HCT116 (cell line): ENCODE measurements at regions not wholly inside any gene's neighbourhood (a gene's known extent, or its start where the extent isn't known, plus 50 kb on each side); places are given as distances from the start of the nearest gene placed in this dataset.

ENCODE experiments used
- ATAC-seq: fragments of 200-7000 bp; cut with Tn5 transposase; 2 replicates; pipeline ENCODE4 v1.9.1; 2020; ENCODE audit warnings: mild to moderate bottlenecking, moderate library complexity
- BruUV-seq: library from RNA; stranded (reverse); fragments of 400-500 nt; replicated peaks from 2 replicates; lab custom pipeline; 2021; lab: Mats Ljungman, UMichigan
- CTCF ChIA-PET: fragments of 300-600 bp; sonication (Branson Sonifier 250); formaldehyde crosslinking; loops from one replicate; lab custom pipeline; 2021; ENCODE audit warnings: antibody characterized with exemption; lab: Charles Lee
- POLR2A ChIA-PET: fragments of 300-600, 350-600 bp; sonication (Branson Sonifier 250); formaldehyde crosslinking; loops from one replicate; lab custom pipeline; 2021; ENCODE audit warnings: antibody characterized with exemption; lab: Charles Lee
- RAD21 ChIA-PET, 2 experiments: fragments of 300-600 bp; sonication (Branson Sonifier 250); formaldehyde crosslinking; loops; one replicate each; lab custom pipeline; 2023; ENCODE audit warnings: low total read pairs in 2 of 2; ENCODE audit not compliant: uncharacterized antibody in 2 of 2, unreplicated experiment in 2 of 2, low non-redundant PET in 1 of 2; lab: Charles Lee
- DNase-seq: peaks from one replicate; pipeline ENCODE4 v3.0.0-alpha.2; 2010; ENCODE audit warnings: low read depth, low spot score
- H2AFZ ChIP-seq: fragments of 200-600 bp; shearing (Covaris generic), sonication (generic); 2 replicates; pipeline ENCODE4 v1.6.1; 2017; ENCODE audit warnings: low read depth, mixed run types, mixed read lengths, antibody characterized with exemption, low read length; ENCODE audit not compliant: poor library complexity, severe bottlenecking
- H3K27ac ChIP-seq: 2 replicates; pipeline ENCODE4 v1.5.1; 2012; ENCODE audit warnings: low read depth, low read length
- H3K27me3 ChIP-seq: fragments of 200-600 bp; sonication (generic); 2 replicates; pipeline ENCODE4 v1.6.1; 2016; ENCODE audit warnings: mixed run types, low read length, mixed read lengths; ENCODE audit not compliant: insufficient read depth
- H3K36me3 ChIP-seq, 2 experiments: fragments of 200-500 bp in 1 of 2; fragments of 200-600 bp in 1 of 2; sonication (Bioruptor generic) in 1 of 2; sonication (generic) in 1 of 2; 2 replicates each; pipeline versions ENCODE4 v1.5.1 to v1.6.1; 2014 to 2016; ENCODE audit warnings: low read length in 2 of 2, inconsistent platforms in 1 of 2, mixed read lengths in 1 of 2, mixed run types in 1 of 2; ENCODE audit not compliant: insufficient read depth in 2 of 2, control insufficient read depth in 1 of 2
- H3K4me1 ChIP-seq, 2 experiments: fragments of 200-600 bp in 1 of 2; sonication (generic) in 1 of 2; 2 replicates each; pipeline versions ENCODE4 v1.5.1 to v1.6.1; 2012 to 2017; ENCODE audit warnings: low read length in 2 of 2, inconsistent platforms in 1 of 2, mild to moderate bottlenecking in 1 of 2, mixed read lengths in 1 of 2, mixed run types in 1 of 2, moderate library complexity in 1 of 2; ENCODE audit not compliant: insufficient read depth in 2 of 2, control insufficient read depth in 1 of 2
- H3K4me2 ChIP-seq: fragments of 200-600 bp; sonication (generic); 2 replicates; pipeline ENCODE4 v1.6.1; 2017; ENCODE audit warnings: mixed run types, low read length, mixed read lengths
- H3K4me3 ChIP-seq, 2 experiments: fragments of 200-600 bp in 1 of 2; sonication (generic) in 1 of 2; replicated peaks in 1 of 2; 2 replicates each; pipeline ENCODE4 v1.5.1; 2011 to 2016; ENCODE audit warnings: low read length in 2 of 2, control low read depth in 1 of 2, low read depth in 1 of 2, mild to moderate bottlenecking in 1 of 2, mixed read lengths in 1 of 2, mixed run types in 1 of 2
- H3K79me2 ChIP-seq: fragments of 200-600 bp; sonication (generic); 2 replicates; pipeline ENCODE4 v1.6.1; 2017; ENCODE audit warnings: mild to moderate bottlenecking, mixed run types, low read length, moderate library complexity, mixed read lengths; ENCODE audit not compliant: insufficient read depth
- H3K9ac ChIP-seq: fragments of 200-600 bp; sonication (generic); 2 replicates; pipeline ENCODE4 v1.6.1; 2016; ENCODE audit warnings: low read length, mixed read lengths
- H3K9me2 ChIP-seq: fragments of 200-600 bp; sonication (generic), shearing (Covaris generic); 2 replicates; pipeline ENCODE4 v1.6.1; 2017; ENCODE audit warnings: mixed run types, mild to moderate bottlenecking, moderate library complexity; ENCODE audit not compliant: insufficient read depth
- H3K9me3 ChIP-seq, 2 experiments: fragments of 200-500 bp in 1 of 2; fragments of 200-600 bp in 1 of 2; sonication (Bioruptor generic) in 1 of 2; sonication (generic) in 1 of 2; 2 replicates each; pipeline ENCODE4 v1.6.1; 2014 to 2017; ENCODE audit warnings: low read length in 2 of 2, mixed read lengths in 2 of 2, inconsistent platforms in 1 of 2, low read depth in 1 of 2, mild to moderate bottlenecking in 1 of 2, mixed run types in 1 of 2, moderate library complexity in 1 of 2; ENCODE audit not compliant: control insufficient read depth in 1 of 2, insufficient read depth in 1 of 2
- H4K20me1 ChIP-seq: fragments of 200-600 bp; sonication (generic), shearing (Covaris generic); 2 replicates; pipeline ENCODE4 v1.6.1; 2017; ENCODE audit warnings: mixed run types, mild to moderate bottlenecking, moderate library complexity; ENCODE audit not compliant: insufficient read depth
- EGR1 ChIP-seq: IDR thresholded peaks from 2 replicates; pipeline ENCODE4 v1.6.1; 2012; ENCODE audit warnings: low read depth
- EZH2 ChIP-seq: fragments of 200-600 bp; sonication (generic); IDR thresholded peaks from 2 replicates; pipeline ENCODE4 v1.6.1; 2017; ENCODE audit warnings: antibody characterized with exemption, mixed run types
- FOSL1 ChIP-seq: IDR thresholded peaks from 2 replicates; pipeline ENCODE4 v1.6.1; 2012; ENCODE audit warnings: low read depth
- JUND ChIP-seq: IDR thresholded peaks from 2 replicates; pipeline ENCODE4 v1.6.1; 2012
- POLR2A ChIP-seq: IDR thresholded peaks from 2 replicates; pipeline ENCODE4 v1.7.0; 2011; ENCODE audit warnings: borderline replicate concordance; ENCODE audit not compliant: insufficient read depth, insufficient read length; ENCODE audit errors: extremely low read depth
- POLR2AphosphoS5 ChIP-seq: IDR thresholded peaks from 2 replicates; pipeline ENCODE4 v1.6.1; 2011; ENCODE audit warnings: mild to moderate bottlenecking, low read depth, low read length, moderate library complexity
- RAD21 ChIP-seq: IDR thresholded peaks from 2 replicates; pipeline ENCODE4 v1.6.1; 2012; ENCODE audit warnings: low read depth, mild to moderate bottlenecking
- SP1 ChIP-seq: IDR thresholded peaks from 2 replicates; pipeline ENCODE4 v1.6.1; 2012; ENCODE audit warnings: low read depth
- SRF ChIP-seq: IDR thresholded peaks from 2 replicates; pipeline ENCODE4 v1.6.1; 2012; ENCODE audit warnings: low read depth
- ZFX ChIP-seq: fragments of 450-650 bp; IDR thresholded peaks from 2 replicates; pipeline ENCODE4 v1.6.1; 2017
- ZNF274 ChIP-seq: fragments of 200-500 bp; sonication (Bioruptor generic); IDR thresholded peaks from 2 replicates; pipeline ENCODE4 v1.6.1; 2014; ENCODE audit warnings: mild to moderate bottlenecking, low read depth, low read length, inconsistent platforms
- intact Hi-C: fragments of 100-400 bp; cut with micrococcal nuclease; formaldehyde crosslinking; loops from 2 replicates; pipeline ENCODE4 v1.10.0; 2022
- TF ChIP-seq, protein P1 (sequence below), 3 experiments: fragments of 200-600 bp in 1 of 3; sonication (generic) in 1 of 3; IDR thresholded peaks in 2 of 3; conservative IDR thresholded peaks in 1 of 3; 2 replicates each; pipeline ENCODE4 v1.5.1; 2012 to 2017; ENCODE audit warnings: low read depth in 2 of 3, low read length in 2 of 3, antibody characterized with exemption in 1 of 3, borderline replicate concordance in 1 of 3, control low read depth in 1 of 3, mild to moderate bottlenecking in 1 of 3, mixed read lengths in 1 of 3, mixed run types in 1 of 3, moderate library complexity in 1 of 3; ENCODE audit not compliant: insufficient read depth in 1 of 3

DNA sequence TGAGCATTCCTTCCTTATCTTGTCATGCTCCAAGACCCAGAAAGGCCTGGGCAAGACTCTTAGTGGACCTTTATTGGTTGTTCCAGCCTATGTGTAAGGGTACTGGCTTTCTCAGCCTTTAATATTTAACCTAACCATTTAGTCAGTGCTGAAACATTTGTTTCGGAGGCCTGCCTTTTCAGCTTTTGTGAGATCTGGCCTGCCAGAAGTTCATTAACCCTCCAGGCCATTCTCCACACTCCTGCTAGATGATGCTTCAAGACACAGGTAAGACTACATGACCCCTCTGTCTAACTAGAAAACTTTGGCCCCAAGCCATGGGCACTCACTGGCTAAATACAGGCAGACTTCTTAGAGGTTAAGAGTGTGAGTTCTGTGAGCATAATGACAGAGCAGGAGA lies 138.4 kb upstream of the ZP4 start:
- CTCF ChIA-PET, result no interaction called here
- TF ChIP-seq JUND, result no peak
- TF ChIP-seq ZNF274, result no peak
- no peak for TF ChIP-seq EZH2
- no peak for TF ChIP-seq ZFX
- TF ChIP-seq POLR2AphosphoS5, result no peak
- no peak for TF ChIP-seq RAD21
- no peak for TF ChIP-seq POLR2A
- TF ChIP-seq SRF, result no peak
- TF ChIP-seq EGR1, result no peak
- no peak for TF ChIP-seq FOSL1
- TF ChIP-seq SP1, result no peak
- TF ChIP-seq, all 23 proteins: peak for 0
- Histone ChIP-seq H3K79me2 (no peaks in the 10 kb centered on the region), H3K27me3 (no peaks in the 10 kb centered on the region), H3K9me3 (peaks cover 15 to 20% of the 10 kb centered on the region in 2 experiments; a peak in 3 of 4 replicates), H3K9me2 (no peaks in the 10 kb centered on the region), H3K4me1 (no peaks in the 10 kb centered on the region), H3K4me3 (no peak overlapping the region), H4K20me1 (no peaks in the 10 kb centered on the region), H3K36me3 (no peaks in the 10 kb centered on the region), H2AFZ (no peak overlapping the region), H3K4me2 (no peak overlapping the region), H3K9ac (no peak overlapping the region), H3K27ac (no peak overlapping the region)
- no TSS peak for BruUV-seq
- DNase-seq (no peak), ATAC-seq (no peak)
- RAD21 ChIA-PET, result no interaction called here
- POLR2A ChIA-PET, result no interaction called here
- intact Hi-C loops, result no loop called here

DNA sequence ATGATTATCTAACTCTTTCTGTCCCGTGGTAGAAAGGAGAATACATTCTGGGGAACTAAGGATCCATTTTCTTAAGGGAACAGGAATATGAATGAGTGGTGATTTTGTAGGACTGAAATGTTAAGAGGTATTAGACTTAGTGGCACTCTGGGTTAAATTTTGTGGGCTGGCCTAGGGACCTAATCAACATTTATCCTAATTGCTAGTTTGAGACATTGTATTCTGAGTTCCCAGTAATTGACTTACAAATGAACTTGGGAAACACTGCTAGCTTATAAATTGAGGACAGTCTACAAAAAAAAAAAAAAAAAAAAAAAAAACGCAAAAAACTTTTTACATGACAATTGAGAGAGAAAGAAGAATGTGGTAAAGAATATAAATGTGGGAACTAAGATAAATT lies 136.6 kb upstream of the ZP4 start:
- CTCF ChIA-PET, result no interaction called here
- no peaks in the 10 kb centered on the region for H3K4me1 ChIP-seq

More for the DNA sequence above, 136.6 kb upstream of the ZP4 start:
- no peak overlapping the region for H3K4me3 ChIP-seq
- POLR2A ChIA-PET, result no interaction called here
- TF ChIP-seq, protein P1, sequence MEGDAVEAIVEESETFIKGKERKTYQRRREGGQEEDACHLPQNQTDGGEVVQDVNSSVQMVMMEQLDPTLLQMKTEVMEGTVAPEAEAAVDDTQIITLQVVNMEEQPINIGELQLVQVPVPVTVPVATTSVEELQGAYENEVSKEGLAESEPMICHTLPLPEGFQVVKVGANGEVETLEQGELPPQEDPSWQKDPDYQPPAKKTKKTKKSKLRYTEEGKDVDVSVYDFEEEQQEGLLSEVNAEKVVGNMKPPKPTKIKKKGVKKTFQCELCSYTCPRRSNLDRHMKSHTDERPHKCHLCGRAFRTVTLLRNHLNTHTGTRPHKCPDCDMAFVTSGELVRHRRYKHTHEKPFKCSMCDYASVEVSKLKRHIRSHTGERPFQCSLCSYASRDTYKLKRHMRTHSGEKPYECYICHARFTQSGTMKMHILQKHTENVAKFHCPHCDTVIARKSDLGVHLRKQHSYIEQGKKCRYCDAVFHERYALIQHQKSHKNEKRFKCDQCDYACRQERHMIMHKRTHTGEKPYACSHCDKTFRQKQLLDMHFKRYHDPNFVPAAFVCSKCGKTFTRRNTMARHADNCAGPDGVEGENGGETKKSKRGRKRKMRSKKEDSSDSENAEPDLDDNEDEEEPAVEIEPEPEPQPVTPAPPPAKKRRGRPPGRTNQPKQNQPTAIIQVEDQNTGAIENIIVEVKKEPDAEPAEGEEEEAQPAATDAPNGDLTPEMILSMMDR (IDR thresholded peaks at IDR 0.05 in 2 of 3, conservative IDR thresholded peaks at IDR 0.05 in 1 of 3; ENCODE audit: borderline replicate concordance in 1 of 3, insufficient read depth in 1 of 3, low read depth in 2 of 3, low read length in 2 of 3), result no peak
- H3K27ac ChIP-seq, result no peak overlapping the region
- no peaks in the 10 kb centered on the region for H4K20me1 ChIP-seq
- H3K4me2 ChIP-seq, result no peak overlapping the region
- H3K9me2 ChIP-seq, result no peaks in the 10 kb centered on the region
- RAD21 ChIA-PET, result no interaction called here
- H3K27me3 ChIP-seq, result no peaks in the 10 kb centered on the region
- peaks cover 15 to 20% of the 10 kb centered on the region in 2 experiments; a peak in 3 of 4 replicates for H3K9me3 ChIP-seq
- H3K9ac ChIP-seq, result no peak overlapping the region
- DNase-seq (no peak), ATAC-seq (no peak)
- no peaks in the 10 kb centered on the region for H3K79me2 ChIP-seq
- intact Hi-C loops, result no loop called here
- no peaks in the 10 kb centered on the region for H3K36me3 ChIP-seq
- BruUV-seq, result no TSS peak
- H2AFZ ChIP-seq, result no peak overlapping the region
